K562 (cell line): ENCODE measurements at regions not wholly inside any gene's neighbourhood (a gene's known extent, or its start where the extent isn't known, plus 50 kb on each side); places are given as distances from the start of the nearest gene placed in this dataset.
"Not testable (repeated sequence)": the region's sequence is repeated elsewhere in the genome, so short reads cannot be mapped to it uniquely, and the experiment has no call there.

ENCODE experiments used
- ATAC-seq: fragments of 200-7000 bp; cut with Tn5 transposase; 3 replicates; pipeline ENCODE4 v1.9.1; 2020; ENCODE audit warnings: moderate library complexity
- BruUV-seq: library from RNA; stranded (reverse); fragments of 400-500 nt; replicated peaks from 2 replicates; lab custom pipeline; 2021; lab: Mats Ljungman, UMichigan
- CTCF ChIA-PET: fragments of 300-600 bp; formaldehyde crosslinking; extraction: SDS; loops from one replicate; lab custom pipeline; 2021; ENCODE audit warnings: low intra/inter-chr PET ratio; lab: Yijun Ruan, JAX
- POLR2A ChIA-PET: fragments of 300-600, 350-650 bp; sonication (Branson Sonifier 250); formaldehyde crosslinking; extraction: SDS; loops from one replicate; lab custom pipeline; 2021; ENCODE audit warnings: antibody characterized with exemption, inconsistent platforms; lab: Yijun Ruan, JAX
- DNase-seq, 4 experiments: peaks; one replicate each; pipeline versions ENCODE4 v3.0.0 to v3.0.0-alpha.2; 2011 to 2018; ENCODE audit warnings: low spot score in 3 of 4, mixed read lengths in 3 of 4; ENCODE audit errors: extremely low read depth in 1 of 4
- FAIRE-seq: peaks from 2 replicates; lab custom pipeline; 2011; peaks lifted over from hg19 to GRCh38; lab: Jason Lieb, UNC
- H2AFZ ChIP-seq: 2 replicates; pipeline ENCODE4 v1.6.0; 2011; ENCODE audit warnings: low read depth, low read length, control low read depth, inconsistent platforms
- H3K27ac ChIP-seq: fragments of 200-600 bp; 3 replicates; pipeline ENCODE4 v1.8.0; 2011; ENCODE audit warnings: low read depth, mild to moderate bottlenecking, control low read depth, inconsistent platforms, low read length, moderate library complexity, mixed read lengths; ENCODE audit errors: extremely low read depth
- H3K27me3 ChIP-seq, 2 experiments: fragments of 300-600 bp in 1 of 2; 2 replicates in 1 of 2; 3 replicates in 1 of 2; pipeline versions ENCODE4 v1.6.0 to v1.8.0; 2011; ENCODE audit warnings: inconsistent platforms in 2 of 2, low read length in 2 of 2, mild to moderate bottlenecking in 1 of 2, mixed read lengths in 1 of 2, moderate library complexity in 1 of 2; ENCODE audit not compliant: control insufficient read depth in 2 of 2, insufficient read depth in 2 of 2
- H3K36me3 ChIP-seq: fragments of 300-600 bp; 3 replicates; pipeline ENCODE4 v1.8.0; 2011; ENCODE audit warnings: mild to moderate bottlenecking, low read length, inconsistent platforms; ENCODE audit not compliant: control insufficient read depth, insufficient read depth
- H3K4me1 ChIP-seq, 2 experiments: fragments of 200-600 bp in 1 of 2; replicated peaks in 1 of 2; 2 replicates in 1 of 2; 3 replicates in 1 of 2; pipeline versions ENCODE4 v1.5.1 to v1.8.0; 2011; ENCODE audit warnings: inconsistent platforms in 2 of 2, low read length in 2 of 2, mild to moderate bottlenecking in 1 of 2, mixed read lengths in 1 of 2, moderate library complexity in 1 of 2; ENCODE audit not compliant: control insufficient read depth in 2 of 2, insufficient read depth in 2 of 2
- H3K4me2 ChIP-seq: 2 replicates; pipeline ENCODE4 v1.6.1; 2011; ENCODE audit warnings: low read length, control low read depth, inconsistent platforms, mixed read lengths; ENCODE audit not compliant: insufficient read depth
- H3K4me3 ChIP-seq: fragments of 200-600 bp; sonication (generic), shearing (Covaris generic); 2 replicates; pipeline ENCODE4 v1.5.1; 2016; ENCODE audit warnings: control low read depth, inconsistent platforms
- H3K79me2 ChIP-seq: fragments of 200-600 bp; 3 replicates; pipeline ENCODE4 v1.8.0; 2011; ENCODE audit warnings: low read length, inconsistent platforms; ENCODE audit not compliant: control insufficient read depth, insufficient read depth
- H3K9ac ChIP-seq, 2 experiments: 2 replicates each; pipeline versions ENCODE4 v1.6.0 to v1.6.1; 2011; ENCODE audit warnings: low read depth in 2 of 2, low read length in 2 of 2, control low read depth in 1 of 2, inconsistent platforms in 1 of 2, mild to moderate bottlenecking in 1 of 2, mixed read lengths in 1 of 2; ENCODE audit not compliant: insufficient read depth in 1 of 2
- H3K9me1 ChIP-seq: one replicate; pipeline ENCODE4 v1.6.0; 2011; ENCODE audit warnings: inconsistent platforms, mild to moderate bottlenecking, low read length, moderate library complexity; ENCODE audit not compliant: control insufficient read depth, insufficient read depth
- H3K9me3 ChIP-seq: replicated peaks from 2 replicates; pipeline ENCODE4 v1.5.1; 2011; ENCODE audit warnings: low read depth, low read length, inconsistent platforms; ENCODE audit not compliant: control insufficient read depth, insufficient read depth
- H4K20me1 ChIP-seq: replicated peaks from 2 replicates; pipeline ENCODE4 v1.6.1; 2011; ENCODE audit warnings: low read length, inconsistent platforms, mixed read lengths; ENCODE audit not compliant: control insufficient read depth, insufficient read depth
- ELF4 ChIP-seq: fragments of 450-650 bp; formaldehyde crosslinking; IDR thresholded peaks from 2 replicates; pipeline ENCODE4 v1.4.0; 2022; ENCODE audit warnings: missing genetic modification characterization
- HNRNPLL ChIP-seq: fragments of 200-400 bp; formaldehyde crosslinking; IDR thresholded peaks from 2 replicates; pipeline ENCODE4 v1.6.1; 2017; ENCODE audit warnings: low read length, low read depth, mild to moderate bottlenecking; ENCODE audit not compliant: poor library complexity, severe bottlenecking
- NR2C2 ChIP-seq, 2 experiments: fragments of 200-800 bp in 1 of 2; sonication (Bioruptor generic) in 1 of 2; sonication (generic) in 1 of 2; formaldehyde crosslinking in 1 of 2; IDR thresholded peaks; 2 replicates each; pipeline versions ENCODE4 v1.6.1 to v1.8.0; 2016 to 2022; ENCODE audit warnings: mild to moderate bottlenecking in 1 of 2, missing compliant biosample characterization in 1 of 2, missing genetic modification characterization in 1 of 2, missing genetic modification reagents in 1 of 2
- TAF1 ChIP-seq: IDR thresholded peaks from 2 replicates; pipeline ENCODE4 v1.6.1; 2011; ENCODE audit warnings: mild to moderate bottlenecking, low read length, moderate library complexity; ENCODE audit not compliant: insufficient read depth, control insufficient read depth, severe bottlenecking; ENCODE audit errors: extremely low read depth
- WGBS: fragments of 100-300 bp; shearing (Covaris generic); methylation state at CpG from one replicate; pipeline ENCODE4 v1.1.6; 2016; ENCODE audit warnings: low coverage, mixed read lengths; ENCODE audit not compliant: insufficient coverage; ENCODE audit errors: missing lambda C conversion rate; 5-methylcytosine and 5-hydroxymethylcytosine counted together
- in situ Hi-C: fragments of 300-500 bp; cut with MboI; formaldehyde crosslinking; loops from 4 replicates; pipeline ENCODE4 v1.15.0; 2018; ENCODE audit warnings: inconsistent platforms, mixed read lengths
- intact Hi-C: fragments of 100-400 bp; cut with micrococcal nuclease; formaldehyde crosslinking; loops from 2 replicates; pipeline ENCODE4 v1.14.2; 2022
- TF ChIP-seq, protein P1 (sequence below): fragments of 450-650 bp; formaldehyde crosslinking; IDR thresholded peaks from 2 replicates; pipeline ENCODE4 v1.4.0; 2020; ENCODE audit warnings: mild to moderate bottlenecking, mixed read lengths

DNA sequence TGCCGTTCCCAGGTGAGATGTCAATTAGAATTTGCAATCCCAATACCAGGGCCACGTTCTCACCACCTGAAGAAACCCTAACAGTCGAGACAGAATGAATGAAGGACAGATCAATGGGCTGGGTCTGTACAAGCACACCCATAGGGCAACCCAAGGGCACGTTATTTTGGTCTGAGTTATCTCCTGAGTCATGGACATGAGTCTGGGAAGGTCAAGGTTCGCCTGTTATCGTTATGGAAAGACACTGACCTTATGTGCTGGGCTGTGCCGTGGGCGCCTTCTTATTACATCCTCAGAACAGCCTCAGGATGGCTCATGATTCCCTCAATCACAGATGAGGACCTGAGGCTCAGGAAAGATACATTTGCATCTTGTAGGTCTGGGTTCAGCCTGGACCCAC, 175.0 kb upstream of the SULF2 start:
- 0 out of 2 replicates have a peak, but pooled peaks cover 9% of the 10 kb centered on the region for H4K20me1 ChIP-seq
- H3K79me2 ChIP-seq = no peaks in the 10 kb centered on the region
- H2AFZ ChIP-seq = no peak overlapping the region
- in situ Hi-C loops = no loop called here
- peaks cover 11 to 24% of the 10 kb centered on the region in 2 experiments; a peak in 4 of 5 replicates for H3K27me3 ChIP-seq
- POLR2A ChIA-PET = no interaction called here
- no peaks in the 10 kb centered on the region for H3K9me3 ChIP-seq
- H3K4me1 ChIP-seq = no peaks in the 10 kb centered on the region
- FAIRE-seq (no peak), ATAC-seq (no peak)
- CTCF ChIA-PET = no interaction called here
- H3K9ac ChIP-seq = no peak overlapping the region
- no peak overlapping the region for H3K4me2 ChIP-seq
- TF ChIP-seq, protein P1, sequence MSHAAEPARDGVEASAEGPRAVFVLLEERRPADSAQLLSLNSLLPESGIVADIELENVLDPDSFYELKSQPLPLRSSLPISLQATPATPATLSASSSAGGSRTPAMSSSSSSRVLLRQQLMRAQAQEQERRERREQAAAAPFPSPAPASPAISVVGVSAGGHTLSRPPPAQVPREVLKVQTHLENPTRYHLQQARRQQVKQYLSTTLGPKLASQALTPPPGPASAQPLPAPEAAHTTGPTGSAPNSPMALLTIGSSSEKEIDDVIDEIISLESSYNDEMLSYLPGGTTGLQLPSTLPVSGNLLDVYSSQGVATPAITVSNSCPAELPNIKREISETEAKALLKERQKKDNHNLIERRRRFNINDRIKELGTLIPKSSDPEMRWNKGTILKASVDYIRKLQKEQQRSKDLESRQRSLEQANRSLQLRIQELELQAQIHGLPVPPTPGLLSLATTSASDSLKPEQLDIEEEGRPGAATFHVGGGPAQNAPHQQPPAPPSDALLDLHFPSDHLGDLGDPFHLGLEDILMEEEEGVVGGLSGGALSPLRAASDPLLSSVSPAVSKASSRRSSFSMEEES (CRISPR knock-in tag) = no peak
- TF ChIP-seq NR2C2 (CRISPR knock-in tag; IDR thresholded peaks at IDR 0.05) = no peak
- TF ChIP-seq NR2C2 (tag; IDR thresholded peaks at IDR 0.05) = peak; percentile 49; the same call in 1 of the 2 replicates
- no peak for TF ChIP-seq ELF4 (CRISPR knock-in tag)
- TF ChIP-seq HNRNPLL = no peak
- TF ChIP-seq TAF1 = no peak
- TF ChIP-seq, all 486 proteins: peak for 1
- no peaks in the 10 kb centered on the region for H3K36me3 ChIP-seq
- 2% methylated on average over 8 of the region's 8 CpGs for WGBS
- H3K4me3 ChIP-seq = no peak overlapping the region
- no peaks in the 10 kb centered on the region for H3K9me1 ChIP-seq
- no peak overlapping the region for H3K27ac ChIP-seq
- DNase-seq = no peak
- BruUV-seq = no TSS peak
- intact Hi-C loops = no loop called here

GRCh38 chr20:47957989-47958801, 172.9 kb upstream of the SULF2 start:
- CTCF ChIA-PET, H3K36me3 ChIP-seq, BruUV-seq, H3K9me1 ChIP-seq, H3K27ac ChIP-seq, H3K4me2 ChIP-seq, H4K20me1 ChIP-seq, H3K4me3 ChIP-seq, DNase-seq, in situ Hi-C loops, H3K79me2 ChIP-seq, intact Hi-C loops, ATAC-seq, H2AFZ ChIP-seq, H3K9ac ChIP-seq, FAIRE-seq, H3K4me1 ChIP-seq, H3K9me3 ChIP-seq: not testable (repeated sequence)
- POLR2A ChIA-PET = interaction anchor here (0.7 kb wide), 1 partner anchor 475 kb away, joined by 5 read pairs; no protein-coding TSS in a partner anchor
- 1% methylated on average over 16 of the region's 16 CpGs for WGBS
- H3K27me3 ChIP-seq = peaks cover 12 to 26% of the 10 kb centered on the region in 2 experiments; a peak in 4 of 5 replicates
